Activated T-cell treated with anti-CD3 and anti-CD28 coated beads for 4 hours (primary cell): ENCODE measurements at regions not wholly inside any gene's neighbourhood (a gene's known extent, or its start where the extent isn't known, plus 50 kb on each side); places are given as distances from the start of the nearest gene placed in this dataset.

Experiments
- DNase-seq: peaks from one replicate; pipeline ENCODE4 v3.0.0-alpha.2; 2020

GRCh38 chrX:68944211-68944610, 115.4 kb downstream of the EFNB1 start:
- DNase-seq, result no peak

- DNase-seq, result no peak
These were observed 114.0 kb downstream of the EFNB1 start for GRCh38 chrX:68942840-68943239.

- no peak for DNase-seq
These were observed 113.3 kb downstream of the EFNB1 start for GRCh38 chrX:68942104-68942503.

- DNase-seq, result no peak
These were observed 112.6 kb downstream of the EFNB1 start for GRCh38 chrX:68941385-68941952.

DNA sequence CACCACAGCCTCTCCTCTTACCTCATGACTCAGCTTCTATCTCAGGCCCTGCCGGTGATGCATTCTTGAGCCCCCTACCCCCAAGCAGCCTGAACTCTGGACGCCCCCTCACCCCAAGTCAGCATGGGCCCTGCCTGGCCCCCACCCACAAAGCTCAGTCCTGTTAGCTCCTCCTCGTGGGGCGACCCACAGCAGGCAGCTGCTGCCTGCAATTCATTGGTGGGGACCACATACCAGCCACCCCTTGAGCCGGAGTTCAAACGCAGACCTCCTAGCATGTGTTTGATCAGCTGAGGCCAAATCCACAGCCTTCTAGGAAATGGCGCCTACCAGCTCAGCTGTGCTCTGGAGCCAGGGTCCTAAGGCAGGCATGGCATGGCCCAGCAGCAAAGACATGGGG, 111.8 kb downstream of the EFNB1 start:
- no peak for DNase-seq

- no peak for DNase-seq
These were observed 111.0 kb downstream of the EFNB1 start for GRCh38 chrX:68939868-68940267.

DNA sequence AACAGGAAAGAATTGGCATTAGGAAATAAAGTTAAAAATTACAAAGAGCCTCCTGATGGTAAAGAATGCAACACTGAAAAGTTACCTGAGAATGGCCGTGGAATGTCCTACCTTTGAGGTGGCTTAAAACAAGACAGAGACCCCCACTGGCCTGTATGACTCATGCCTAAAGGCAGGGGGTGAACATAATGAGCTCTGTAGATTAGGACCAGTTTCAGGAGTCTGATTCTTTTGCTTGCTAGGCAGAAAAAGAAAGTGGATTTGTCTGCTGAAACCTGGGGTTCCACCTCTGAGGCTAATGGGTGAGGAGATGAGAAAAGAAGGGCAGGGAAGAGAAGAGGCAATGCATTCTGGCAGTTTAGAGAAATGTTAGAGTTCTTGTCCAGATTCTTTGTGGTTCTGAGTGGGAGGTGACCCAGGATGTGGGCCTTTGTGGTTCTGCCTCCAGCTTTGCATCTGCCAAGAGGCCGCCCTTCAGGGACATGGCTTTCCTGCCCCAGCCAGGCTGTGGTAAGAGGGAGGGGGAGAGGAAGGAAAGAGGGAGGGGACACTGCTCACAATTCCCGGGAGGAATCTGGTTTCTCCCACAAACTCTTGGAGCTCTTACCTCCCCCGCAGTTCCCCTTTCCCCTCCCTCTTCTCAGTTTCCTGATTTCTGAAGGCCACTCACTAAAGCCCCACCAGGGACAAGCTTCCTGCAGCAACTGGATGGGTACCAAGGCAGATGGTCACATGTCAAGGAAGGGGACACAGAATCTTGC, 109.6 kb downstream of the EFNB1 start:
- no peak for DNase-seq

DNA sequence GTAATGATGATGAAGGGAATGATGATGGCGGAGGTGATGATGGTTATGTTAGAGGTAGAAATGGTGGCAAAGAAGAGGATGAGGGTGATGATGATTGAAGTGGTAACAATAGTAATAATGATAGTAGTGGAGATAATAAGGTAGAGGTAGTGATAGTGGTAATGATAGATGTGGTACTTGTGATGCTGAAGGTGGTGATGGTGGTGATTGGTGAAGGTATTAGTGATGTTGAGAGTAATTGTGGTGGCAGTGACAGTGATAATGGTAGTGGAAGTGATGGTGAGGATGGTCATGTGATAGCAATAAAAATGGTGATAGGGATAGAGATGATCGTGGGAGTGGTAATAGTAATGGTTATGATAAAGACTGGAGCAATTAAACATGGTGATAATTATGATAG, 108.8 kb downstream of the EFNB1 start:
- no peak for DNase-seq

DNA sequence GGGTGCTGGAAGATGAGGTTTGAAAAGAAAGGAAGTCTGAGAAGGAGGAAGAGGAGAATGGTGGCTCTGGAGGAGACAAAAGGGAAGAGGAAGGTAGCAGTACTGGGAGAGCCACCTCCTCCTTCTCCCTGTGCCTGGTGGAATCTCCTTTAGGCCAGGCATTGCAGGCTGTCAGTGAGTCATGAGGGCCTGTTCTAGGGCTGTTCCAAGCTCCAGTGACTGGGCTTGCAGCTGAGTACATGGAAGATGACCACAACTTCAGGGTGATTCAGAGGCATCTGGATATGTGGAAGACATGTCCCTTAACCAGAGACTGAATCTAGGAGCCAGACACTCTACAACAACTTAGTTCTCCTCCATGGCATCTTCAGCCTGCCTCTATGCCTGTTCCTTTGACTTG, 107.8 kb downstream of the EFNB1 start:
- DNase-seq, result no peak

DNA sequence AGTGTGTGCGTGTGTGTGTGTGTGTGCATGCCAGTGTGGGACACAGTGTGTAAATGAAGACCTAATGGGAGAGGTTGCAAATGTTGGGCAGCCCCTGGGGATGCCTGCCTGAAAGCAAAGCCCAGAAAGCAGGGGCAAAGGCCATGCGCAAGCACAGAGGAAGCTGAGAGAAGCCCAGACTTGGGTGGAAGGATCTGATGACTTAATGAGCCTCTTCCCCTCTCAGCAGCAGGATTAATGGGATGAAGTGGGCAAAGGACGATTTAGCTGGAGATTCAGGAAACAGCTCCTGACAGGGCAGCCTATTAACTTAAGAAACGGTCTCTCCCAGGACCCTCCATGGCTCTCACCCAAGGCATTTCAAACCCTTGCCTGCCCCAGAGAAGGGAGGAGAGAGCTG, 107.3 kb downstream of the EFNB1 start:
- DNase-seq, result no peak

DNA sequence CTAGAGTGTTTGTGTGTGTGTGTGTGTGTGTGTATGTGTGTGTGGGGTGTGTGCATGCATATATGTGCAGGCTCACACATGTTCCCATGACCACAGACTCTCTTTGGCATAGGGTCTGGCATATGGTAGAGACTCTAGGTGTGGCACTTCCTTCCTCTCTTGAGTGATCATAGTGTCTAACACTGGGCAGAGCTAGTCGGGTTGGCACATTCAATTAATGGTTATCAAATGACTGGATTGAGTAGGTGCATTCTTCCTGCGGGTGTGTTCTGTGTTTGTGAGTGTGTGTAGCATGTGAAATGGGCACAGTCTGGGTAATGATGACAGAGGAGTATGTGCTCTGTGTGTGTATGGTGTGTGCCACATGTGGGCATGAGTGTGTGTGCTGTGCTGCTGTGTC, 106.5 kb downstream of the EFNB1 start:
- no peak for DNase-seq

DNA sequence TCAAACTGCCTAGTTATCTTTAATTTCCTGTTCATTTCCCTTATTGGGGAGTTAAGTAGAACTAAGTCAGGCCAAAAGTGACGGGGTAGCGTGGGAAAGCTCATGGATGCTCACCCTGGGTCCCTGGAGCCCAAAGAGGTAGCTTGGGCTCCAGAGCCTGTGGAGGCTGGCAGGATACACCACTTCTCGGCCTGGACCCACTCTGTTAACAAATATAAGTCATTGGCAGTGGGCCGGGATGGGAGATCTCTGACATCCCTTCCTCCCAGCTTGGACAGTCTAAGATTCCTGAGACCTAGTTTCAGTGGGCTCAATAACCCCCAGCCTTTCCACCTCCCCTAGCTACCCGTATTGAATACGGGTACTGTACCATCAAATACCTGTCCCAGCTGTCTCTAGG, 106.1 kb downstream of the EFNB1 start:
- no peak for DNase-seq

DNA sequence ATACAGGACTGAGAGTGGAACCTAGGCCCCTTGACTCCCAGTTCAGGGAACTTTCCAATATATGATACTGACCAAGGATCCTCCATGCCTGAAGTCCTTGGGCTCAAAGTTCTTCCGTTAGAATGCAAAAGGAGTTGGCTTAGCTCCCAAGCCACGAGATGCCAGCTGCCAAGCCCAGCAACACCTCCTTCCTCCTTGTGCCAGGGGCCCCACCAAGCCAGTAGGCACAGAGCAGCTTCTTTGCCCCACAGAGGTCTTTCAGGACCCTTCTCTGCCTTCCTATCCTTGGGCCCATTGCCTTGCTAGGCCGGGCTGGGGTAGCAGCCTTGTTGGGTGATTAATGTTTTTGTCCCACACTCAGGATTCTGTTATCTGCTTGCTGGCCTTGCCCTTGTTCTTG, 105.6 kb downstream of the EFNB1 start:
- DNase-seq, result no peak

DNA sequence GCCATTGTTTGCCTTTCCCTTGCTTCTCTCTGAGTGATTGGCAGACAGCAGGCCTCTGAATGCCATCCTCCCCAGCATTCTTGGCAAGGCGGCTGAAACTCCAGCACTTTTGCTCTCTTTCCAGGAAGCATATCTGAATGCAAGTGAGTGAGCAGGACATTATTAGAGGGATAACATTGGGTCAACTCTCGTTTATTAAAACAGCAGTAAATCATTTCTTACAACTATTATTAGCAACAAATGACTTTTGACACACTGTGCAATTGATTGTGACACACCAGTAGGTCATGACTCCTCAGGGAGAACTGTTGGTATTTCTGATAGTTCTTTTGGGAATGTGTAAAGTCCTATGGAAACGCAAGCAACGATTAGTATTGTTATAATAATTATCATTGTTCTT, 103.8 kb downstream of the EFNB1 start:
- no peak for DNase-seq

DNA sequence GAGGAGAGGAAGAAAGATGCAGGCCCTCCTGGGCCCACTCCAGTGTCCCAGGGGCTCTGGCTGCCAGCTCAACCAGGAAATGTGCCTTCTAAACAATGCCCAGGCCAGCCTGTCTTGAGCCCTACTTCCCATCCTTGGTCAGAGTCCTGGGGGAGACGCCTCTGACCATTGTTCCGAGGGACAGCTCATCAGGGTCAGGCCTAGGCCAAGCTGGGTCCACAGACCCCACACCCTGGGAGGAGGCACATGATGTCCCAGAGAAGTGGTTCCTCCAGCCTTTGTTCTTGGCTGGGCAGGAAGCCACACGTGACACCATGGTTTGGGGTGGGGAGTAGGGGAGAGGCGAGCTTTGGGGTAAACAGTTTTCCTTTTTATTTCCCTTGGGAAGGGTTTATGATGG, 102.5 kb downstream of the EFNB1 start:
- no peak for DNase-seq

DNA sequence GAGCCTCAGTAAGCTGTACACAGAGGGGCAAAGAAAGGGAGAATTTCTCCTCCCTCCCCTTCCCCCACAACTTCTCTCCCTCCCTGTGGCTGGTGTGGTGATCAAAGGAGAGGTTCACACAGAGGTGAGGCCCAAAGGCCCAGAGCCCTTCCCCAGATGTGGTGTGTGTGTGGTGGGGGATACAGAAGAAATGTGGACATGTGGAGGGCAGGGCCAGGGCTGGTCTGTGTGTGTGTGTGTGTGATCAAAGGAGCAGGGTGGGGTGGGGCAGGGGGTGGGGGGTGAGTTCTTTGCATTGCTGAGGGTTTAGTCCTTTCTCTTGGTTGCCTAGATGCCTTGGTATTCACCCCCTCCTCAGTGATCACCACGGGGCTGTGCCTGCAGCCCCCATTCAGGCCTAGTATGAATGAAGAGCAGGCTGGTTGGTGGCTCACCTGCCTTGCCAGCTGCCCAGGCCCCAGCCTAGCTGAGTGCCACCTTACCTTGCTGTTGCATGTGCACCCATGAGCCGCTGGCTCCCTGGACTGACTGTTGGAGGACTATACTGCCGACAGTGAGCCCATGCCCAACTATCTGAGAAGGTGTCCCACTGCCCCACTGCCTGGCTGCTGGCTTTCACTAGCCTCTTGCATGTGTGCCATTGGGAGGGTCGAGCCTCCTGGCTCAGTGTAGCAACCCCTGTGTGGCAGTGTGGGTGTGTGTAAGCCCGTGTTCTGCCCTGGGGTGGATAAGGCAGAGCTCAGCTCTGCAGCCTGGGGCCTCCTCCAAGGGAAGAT, 101.9 kb downstream of the EFNB1 start:
- DNase-seq, result no peak

- DNase-seq, result no peak
These were observed 100.7 kb downstream of the EFNB1 start for GRCh38 chrX:68929332-68930150.

DNA sequence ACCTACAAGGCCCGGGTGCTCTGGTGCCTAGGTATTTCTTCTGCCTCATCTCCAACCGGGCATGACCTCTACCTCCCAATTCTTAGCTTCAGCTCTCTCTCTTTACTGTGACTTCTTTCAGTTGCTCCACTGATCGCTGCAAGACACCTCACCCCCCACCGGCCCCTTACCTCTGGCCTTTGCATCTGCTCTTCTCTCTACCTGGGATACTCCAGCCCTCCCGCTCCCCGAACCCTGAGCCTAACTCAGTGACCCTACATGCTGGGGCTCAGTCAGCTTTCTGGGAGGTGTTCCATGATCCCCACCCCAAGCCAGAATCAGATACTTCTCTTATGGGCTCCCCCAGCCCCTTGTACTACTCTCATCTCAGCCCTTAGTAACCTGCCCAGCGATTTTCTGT, 99.6 kb downstream of the EFNB1 start:
- DNase-seq, result no peak

- DNase-seq, result no peak
These were observed 98.4 kb downstream of the EFNB1 start for GRCh38 chrX:68927178-68927577.

DNA sequence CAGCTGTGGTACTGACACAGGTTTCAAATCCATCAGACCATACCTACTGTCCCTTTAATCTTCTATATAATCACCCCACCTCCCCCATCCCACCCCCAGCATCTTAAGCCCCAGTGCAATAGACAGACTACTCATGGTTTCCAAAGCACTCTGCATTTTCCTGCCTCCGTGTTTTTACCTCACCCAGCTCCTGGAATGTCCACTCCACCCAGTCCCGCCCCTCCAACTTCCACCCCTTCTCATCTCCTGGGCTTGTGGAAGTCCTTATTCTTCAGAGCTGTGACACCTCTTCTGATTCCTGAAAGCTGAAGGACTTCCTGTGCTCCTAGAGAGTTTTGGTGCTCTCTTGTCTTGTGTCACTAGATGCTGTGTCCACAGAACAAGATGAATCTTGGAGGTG, 94.3 kb downstream of the EFNB1 start:
- no peak for DNase-seq

- no peak for DNase-seq
These were observed 93.2 kb downstream of the EFNB1 start for GRCh38 chrX:68922013-68922412.

DNA sequence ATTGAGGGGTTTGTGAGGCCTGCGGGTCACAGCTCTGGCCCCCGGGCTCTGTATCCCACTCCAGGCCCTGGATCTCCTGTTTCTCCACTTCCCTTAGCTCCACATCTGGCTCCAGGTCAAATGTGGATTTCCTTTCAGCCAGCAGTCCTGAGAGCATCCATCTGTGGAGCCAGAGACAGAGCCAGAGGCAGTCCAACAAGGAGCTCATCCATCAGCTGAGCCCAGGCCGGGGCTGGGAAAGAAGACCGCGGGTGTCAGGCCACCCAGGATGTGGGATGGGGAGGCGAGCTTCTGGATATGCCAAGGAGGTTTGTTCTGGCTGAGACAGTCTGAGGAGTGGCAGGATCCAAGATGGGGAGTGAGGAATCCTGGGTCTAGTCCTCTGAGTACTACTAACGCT, 91.7 kb downstream of the EFNB1 start:
- no peak for DNase-seq

DNA sequence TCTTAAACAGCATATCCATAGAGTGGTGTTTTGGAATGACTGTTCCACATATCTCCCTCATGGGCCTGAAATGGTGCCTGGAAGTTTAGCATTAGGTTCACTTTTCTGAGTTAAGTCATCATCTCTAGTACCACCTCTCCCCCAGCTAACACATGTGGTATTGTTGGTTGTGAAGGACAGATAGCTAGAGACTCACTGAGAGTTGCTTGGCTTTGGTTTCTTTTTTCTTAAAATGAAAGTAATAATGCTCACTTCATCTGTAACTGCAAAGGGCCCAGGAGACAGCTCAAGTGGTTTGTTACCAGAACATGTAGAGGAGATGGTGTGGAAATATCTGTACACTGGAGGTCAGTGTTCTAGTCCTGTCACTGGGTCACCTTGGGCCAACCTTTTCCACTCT, 90.9 kb downstream of the EFNB1 start:
- DNase-seq, result no peak
